Mesendoderm (in vitro differentiated cells): ENCODE measurements at regions not wholly inside any gene's neighbourhood (a gene's known extent, or its start where the extent isn't known, plus 50 kb on each side); places are given as distances from the start of the nearest gene placed in this dataset.
"Not testable (repeated sequence)": the region's sequence is repeated elsewhere in the genome, so short reads cannot be mapped to it uniquely, and the experiment has no call there.

ENCODE experiments used
- DNase-seq: peaks from one replicate; pipeline ENCODE4 v3.0.0; 2013
- H2AK5ac ChIP-seq: 2 replicates; pipeline ENCODE4 v1.6.1; 2013; ENCODE audit warnings: low read length, inconsistent platforms
- H2BK120ac ChIP-seq: 2 replicates; pipeline ENCODE4 v1.6.1; 2013; ENCODE audit warnings: low read depth, mild to moderate bottlenecking, low read length, moderate library complexity, mixed read lengths
- H2BK15ac ChIP-seq: replicated peaks from 2 replicates; pipeline ENCODE4 v1.6.1; 2013; ENCODE audit warnings: low read depth, mild to moderate bottlenecking, moderate library complexity
- H2BK5ac ChIP-seq: 2 replicates; pipeline ENCODE4 v1.6.1; 2013; ENCODE audit warnings: low read length, inconsistent platforms
- H3K18ac ChIP-seq: 2 replicates; pipeline ENCODE4 v1.6.1; 2013; ENCODE audit warnings: mild to moderate bottlenecking, low read length, mixed read lengths
- H3K23ac ChIP-seq: one replicate; pipeline ENCODE4 v1.6.1; 2013; ENCODE audit warnings: low read length
- H3K27ac ChIP-seq: 2 replicates; pipeline ENCODE4 v1.5.1; 2013; ENCODE audit warnings: low read depth, mild to moderate bottlenecking, inconsistent platforms, low read length, moderate library complexity
- H3K27me3 ChIP-seq: 2 replicates; pipeline ENCODE4 v1.6.1; 2013; ENCODE audit warnings: low read length, control low read depth, mild to moderate bottlenecking, inconsistent platforms; ENCODE audit not compliant: insufficient read depth, poor library complexity
- H3K36me3 ChIP-seq: 2 replicates; pipeline ENCODE4 v1.6.1; 2013; ENCODE audit warnings: low read length, inconsistent platforms; ENCODE audit not compliant: control insufficient read depth, insufficient read depth
- H3K4ac ChIP-seq: one replicate; pipeline ENCODE4 v1.6.1; 2013; ENCODE audit warnings: low read depth, mild to moderate bottlenecking, low read length, moderate library complexity
- H3K4me1 ChIP-seq: 2 replicates; pipeline ENCODE4 v1.6.1; 2013; ENCODE audit warnings: low read depth, low read length, inconsistent platforms; ENCODE audit not compliant: control insufficient read depth
- H3K4me2 ChIP-seq: 2 replicates; pipeline ENCODE4 v1.6.1; 2013; ENCODE audit warnings: low read length
- H3K4me3 ChIP-seq: 2 replicates; pipeline ENCODE4 v1.5.1; 2013; ENCODE audit warnings: mild to moderate bottlenecking, low read length
- H3K56ac ChIP-seq: one replicate; pipeline ENCODE4 v1.6.1; 2013; ENCODE audit warnings: low read length
- H3K79me1 ChIP-seq: 2 replicates; pipeline ENCODE4 v1.6.1; 2013; ENCODE audit warnings: low read length, inconsistent platforms
- H3K79me2 ChIP-seq: 2 replicates; pipeline ENCODE4 v1.6.1; 2013; ENCODE audit warnings: mild to moderate bottlenecking, low read length; ENCODE audit not compliant: control insufficient read depth, insufficient read depth
- H3K9ac ChIP-seq: 2 replicates; pipeline ENCODE4 v1.6.1; 2013; ENCODE audit warnings: low read length, inconsistent platforms
- H4K5ac ChIP-seq: one replicate; pipeline ENCODE4 v1.6.1; 2013; ENCODE audit warnings: low read length
- H4K8ac ChIP-seq: one replicate; pipeline ENCODE4 v1.6.1; 2013; ENCODE audit warnings: low read depth, mild to moderate bottlenecking, control low read depth, low read length, moderate library complexity
- WGBS: extraction: QIAGEN DNeasy Blood & Tissue Kit; methylation state at CpG from one replicate; pipeline ENCODE4 v1.1.7; 2013; ENCODE audit warnings: low lambda C conversion rate, missing lambda C conversion rate; ENCODE audit not compliant: insufficient coverage; ENCODE audit errors: extremely low coverage; 5-methylcytosine and 5-hydroxymethylcytosine counted together

DNA sequence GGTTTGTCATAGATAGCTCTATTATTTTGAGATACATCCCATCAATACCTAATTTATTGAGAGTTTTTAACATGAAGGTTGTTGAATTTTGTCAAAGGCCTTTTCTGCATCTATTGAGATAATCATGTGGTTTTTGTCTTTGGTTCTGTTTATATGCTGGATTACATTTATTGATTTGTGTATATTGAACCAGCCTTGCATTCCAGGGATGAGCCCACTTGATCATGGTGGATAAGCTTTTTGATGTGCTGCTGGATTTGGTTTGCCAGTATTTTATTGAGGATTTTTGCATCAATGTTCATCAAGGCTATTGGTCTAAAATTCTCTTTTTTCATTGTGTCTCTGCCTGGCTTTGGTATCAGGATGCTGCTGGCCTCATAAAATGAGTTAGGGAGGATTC, 61.8 kb upstream of the PTPDC1 start:
- H4K8ac ChIP-seq, H2BK5ac ChIP-seq, H3K4me1 ChIP-seq, H3K56ac ChIP-seq, H3K27me3 ChIP-seq, DNase-seq, H3K23ac ChIP-seq, H2AK5ac ChIP-seq, H3K79me1 ChIP-seq, H3K79me2 ChIP-seq, H3K4ac ChIP-seq, H3K9ac ChIP-seq, H2BK120ac ChIP-seq, H3K36me3 ChIP-seq, H4K5ac ChIP-seq, H3K4me2 ChIP-seq, H3K4me3 ChIP-seq, H3K27ac ChIP-seq, H3K18ac ChIP-seq, H2BK15ac ChIP-seq: not testable (repeated sequence)

DNA sequence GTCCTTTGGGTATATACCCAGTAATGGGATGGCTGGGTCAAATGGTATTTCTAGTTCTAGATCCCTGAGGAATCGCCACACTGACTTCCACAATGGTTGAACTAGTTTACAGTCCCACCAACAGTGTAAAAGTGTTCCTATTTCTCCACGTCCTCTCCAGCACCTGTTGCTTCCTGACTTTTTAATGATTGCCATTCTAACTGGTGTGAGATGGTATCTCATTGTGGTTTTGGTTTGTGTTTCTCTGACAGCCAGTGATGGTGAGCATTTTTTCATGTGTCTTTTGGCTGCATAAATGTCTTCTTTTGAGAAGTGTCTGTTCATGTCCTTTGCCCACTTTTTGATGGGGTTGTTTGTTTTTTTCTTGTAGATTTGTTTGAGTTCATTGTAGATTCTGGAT, 63.4 kb upstream of the PTPDC1 start:
- not testable (repeated sequence) for DNase-seq, H3K36me3 ChIP-seq, H4K5ac ChIP-seq, H3K23ac ChIP-seq, H3K9ac ChIP-seq, H3K18ac ChIP-seq, H2AK5ac ChIP-seq, H3K4ac ChIP-seq, H3K79me2 ChIP-seq, H3K79me1 ChIP-seq, H3K4me1 ChIP-seq, H3K4me3 ChIP-seq, H4K8ac ChIP-seq, H2BK5ac ChIP-seq, H3K56ac ChIP-seq, H2BK15ac ChIP-seq, H3K27me3 ChIP-seq, H2BK120ac ChIP-seq, H3K27ac ChIP-seq, H3K4me2 ChIP-seq
- no CpG with 5 or more reads among the region's 2 CpGs for WGBS

DNA sequence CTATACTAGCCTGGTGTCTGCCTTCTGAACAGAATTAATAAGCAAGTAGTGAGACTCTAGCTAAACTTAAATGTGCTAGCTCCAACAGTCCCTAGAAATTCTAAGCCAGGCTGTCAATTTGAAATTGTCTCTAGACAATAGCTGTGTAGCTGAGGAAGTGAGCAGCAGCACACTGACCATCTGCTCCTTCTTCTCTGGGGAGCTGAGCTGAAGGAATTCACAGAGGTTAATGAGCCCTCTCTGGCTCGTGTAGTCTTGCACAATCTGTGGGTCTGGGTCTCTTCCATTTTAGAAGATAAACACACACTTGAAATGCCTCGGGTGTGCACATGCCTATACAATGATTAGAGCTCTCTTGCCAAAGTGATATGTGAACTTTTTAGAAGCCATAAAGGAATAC, 63.5 kb upstream of the BARX1 start:
- H2AK5ac ChIP-seq: no peak overlapping the region
- no peak overlapping the region for H3K27ac ChIP-seq
- no peaks in the 10 kb centered on the region for H3K79me1 ChIP-seq
- no peak overlapping the region for H3K56ac ChIP-seq
- no CpG with 5 or more reads among the region's 2 CpGs for WGBS
- no peak overlapping the region for H3K4me3 ChIP-seq
- H3K27me3 ChIP-seq: no peaks in the 10 kb centered on the region
- no peak overlapping the region for H3K4ac ChIP-seq
- no peak overlapping the region for H3K18ac ChIP-seq
- H3K4me2 ChIP-seq: no peak overlapping the region
- no peak overlapping the region for H3K23ac ChIP-seq
- no peak overlapping the region for H4K5ac ChIP-seq
- no peak for DNase-seq
- no peak overlapping the region for H2BK15ac ChIP-seq
- no peak overlapping the region for H4K8ac ChIP-seq
- H2BK120ac ChIP-seq: no peak overlapping the region
- no peaks in the 10 kb centered on the region for H3K36me3 ChIP-seq
- H2BK5ac ChIP-seq: no peak overlapping the region
- H3K9ac ChIP-seq: no peak overlapping the region
- no peaks in the 10 kb centered on the region for H3K79me2 ChIP-seq
- no peaks in the 10 kb centered on the region for H3K4me1 ChIP-seq

DNA sequence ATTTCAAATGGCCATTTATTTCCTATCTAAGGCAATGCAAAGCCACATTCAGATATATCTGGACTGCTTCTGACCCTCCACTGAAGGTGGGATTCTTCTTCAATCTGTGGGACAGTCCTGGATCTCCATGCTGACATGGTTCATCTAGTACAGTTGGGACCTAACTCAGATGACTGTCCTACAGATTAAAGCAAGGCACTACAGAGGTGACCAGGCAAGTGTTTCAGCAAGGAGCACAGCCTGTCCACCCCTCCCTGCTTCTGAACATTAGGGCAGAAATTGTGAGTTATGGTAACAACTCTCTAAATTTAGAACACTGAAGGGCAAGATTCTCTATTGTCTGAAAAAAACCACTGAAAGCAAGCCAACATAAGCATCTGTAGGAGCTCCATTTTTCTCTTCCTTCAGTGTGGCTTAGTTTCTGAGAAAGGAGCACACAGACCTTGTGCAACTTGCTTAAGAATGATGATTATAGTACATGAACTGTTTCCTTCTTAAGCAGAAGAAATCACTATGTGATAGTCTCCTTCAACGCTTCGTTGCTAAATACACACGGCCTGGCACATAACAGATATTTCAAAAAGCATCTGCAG, 62.9 kb upstream of the BARX1 start:
- H3K79me1 ChIP-seq: no peaks in the 10 kb centered on the region
- H3K9ac ChIP-seq: no peak overlapping the region
- no peaks in the 10 kb centered on the region for H3K36me3 ChIP-seq
- H4K5ac ChIP-seq: no peak overlapping the region
- no peak overlapping the region for H3K18ac ChIP-seq
- H3K4me3 ChIP-seq: no peak overlapping the region
- H3K4me1 ChIP-seq: no peaks in the 10 kb centered on the region
- no peak overlapping the region for H2BK5ac ChIP-seq
- H2BK15ac ChIP-seq: no peak overlapping the region
- H3K23ac ChIP-seq: no peak overlapping the region
- H4K8ac ChIP-seq: no peak overlapping the region
- no peaks in the 10 kb centered on the region for H3K27me3 ChIP-seq
- H3K56ac ChIP-seq: no peak overlapping the region
- H2AK5ac ChIP-seq: no peak overlapping the region
- H3K27ac ChIP-seq: no peak overlapping the region
- no peak overlapping the region for H3K4ac ChIP-seq
- DNase-seq: no peak
- no peak overlapping the region for H3K4me2 ChIP-seq
- H3K79me2 ChIP-seq: no peaks in the 10 kb centered on the region
- no peak overlapping the region for H2BK120ac ChIP-seq
- WGBS: no CpG with 5 or more reads among the region's 3 CpGs

GRCh38 chr9:94016744-94017143, 61.6 kb upstream of the BARX1 start:
- Histone ChIP-seq H3K9ac (no peak overlapping the region), H3K27me3 (no peaks in the 10 kb centered on the region), H3K23ac (no peak overlapping the region), H3K4me3 (no peak overlapping the region), H4K8ac (no peak overlapping the region), H3K79me2 (no peaks in the 10 kb centered on the region), H3K56ac (no peak overlapping the region), H2AK5ac (no peak overlapping the region), H3K4me2 (no peak overlapping the region), H2BK5ac (no peak overlapping the region), H3K36me3 (no peaks in the 10 kb centered on the region), H2BK120ac (no peak overlapping the region), H3K27ac (no peak overlapping the region), H3K4ac (no peak overlapping the region), H4K5ac (no peak overlapping the region), H2BK15ac (no peak overlapping the region), H3K4me1 (no peaks in the 10 kb centered on the region), H3K79me1 (no peaks in the 10 kb centered on the region), H3K18ac (no peak overlapping the region)
- WGBS: no CpG with 5 or more reads among the region's 3 CpGs
- no peak for DNase-seq

DNA sequence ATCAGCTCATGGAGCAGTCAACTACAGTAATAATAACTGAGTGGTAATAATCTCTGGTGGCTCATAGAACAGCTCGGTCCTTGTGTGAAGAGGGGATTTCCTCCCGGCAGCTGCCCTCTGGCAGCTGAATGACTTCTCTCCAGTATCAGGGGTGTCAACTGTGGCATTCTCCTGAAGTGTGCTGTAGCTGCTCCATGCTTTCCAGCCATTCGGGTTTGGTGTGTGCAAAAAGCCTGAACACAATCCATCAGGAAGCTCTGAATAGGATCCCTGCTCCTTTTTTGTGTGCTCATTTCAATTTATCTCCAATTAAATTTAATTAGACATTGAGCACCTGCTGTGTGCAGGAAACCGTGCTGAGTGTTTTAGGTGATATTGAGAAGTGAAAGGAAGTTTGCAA, 59.8 kb upstream of the BARX1 start:
- H2BK120ac ChIP-seq: no peak overlapping the region
- H3K9ac ChIP-seq: no peak overlapping the region
- H4K8ac ChIP-seq: no peak overlapping the region
- no peak overlapping the region for H3K27ac ChIP-seq
- H3K23ac ChIP-seq: no peak overlapping the region
- H3K36me3 ChIP-seq: no peaks in the 10 kb centered on the region
- H3K79me1 ChIP-seq: no peaks in the 10 kb centered on the region
- WGBS: no CpG with 5 or more reads among the region's 4 CpGs
- no peaks in the 10 kb centered on the region for H3K79me2 ChIP-seq
- no peak overlapping the region for H3K18ac ChIP-seq
- no peak overlapping the region for H4K5ac ChIP-seq
- no peak overlapping the region for H2BK15ac ChIP-seq
- no peak overlapping the region for H3K4me3 ChIP-seq
- H3K4me2 ChIP-seq: no peak overlapping the region
- H3K27me3 ChIP-seq: no peaks in the 10 kb centered on the region
- no peak overlapping the region for H2BK5ac ChIP-seq
- H3K56ac ChIP-seq: no peak overlapping the region
- DNase-seq: no peak
- H3K4me1 ChIP-seq: no peaks in the 10 kb centered on the region
- H2AK5ac ChIP-seq: no peak overlapping the region
- no peak overlapping the region for H3K4ac ChIP-seq
